Liver (tissue), 8 donors: ENCODE measurements at regions not wholly inside any gene's neighbourhood (a gene's known extent, or its start where the extent isn't known, plus 50 kb on each side); places are given as distances from the start of the nearest gene placed in this dataset.
A peak's percentile ranks its signal among the peaks of the same experiment; 100 is the strongest.

Experiments
- DNase-seq: peaks from one replicate; pipeline ENCODE4 v3.0.0-alpha.2; 2017; ENCODE audit warnings: low spot score
- H3K27ac ChIP-seq, 2 donors: one replicate each; pipeline ENCODE4 v1.7.0; 2013; ENCODE audit warnings: inconsistent platforms in 2 of 2, low read length in 2 of 2, control low read depth in 1 of 2, low read depth in 1 of 2, mild to moderate bottlenecking in 1 of 2
- H3K27me3 ChIP-seq, 4 donors: one replicate each; pipeline versions ENCODE4 v1.6.1 to v1.7.0; 2013; ENCODE audit warnings: low read length in 3 of 4, inconsistent platforms in 1 of 4, mild to moderate bottlenecking in 1 of 4, moderate library complexity in 1 of 4; ENCODE audit not compliant: control insufficient read depth in 4 of 4, insufficient read depth in 4 of 4
- H3K36me3 ChIP-seq, 4 donors: one replicate each; pipeline versions ENCODE4 v1.6.1 to v1.7.0; 2013; ENCODE audit warnings: low read length in 3 of 4, mild to moderate bottlenecking in 3 of 4, low read depth in 1 of 4, moderate library complexity in 1 of 4; ENCODE audit not compliant: control insufficient read depth in 4 of 4, insufficient read depth in 3 of 4
- H3K4me1 ChIP-seq, 4 donors: one replicate each; pipeline versions ENCODE4 v1.6.1 to v1.7.0; 2013; ENCODE audit warnings: low read length in 3 of 4, mild to moderate bottlenecking in 3 of 4, moderate library complexity in 1 of 4; ENCODE audit not compliant: control insufficient read depth in 4 of 4, insufficient read depth in 4 of 4
- H3K4me3 ChIP-seq, 3 donors: one replicate each; pipeline versions ENCODE4 v1.6.1 to v1.7.0; 2013; ENCODE audit warnings: low read length in 3 of 3, control low read depth in 1 of 3, low read depth in 1 of 3, mild to moderate bottlenecking in 1 of 3
- H3K9ac ChIP-seq, 2 donors: one replicate each; pipeline ENCODE4 v1.7.0; 2013; ENCODE audit warnings: low read length in 2 of 2, mild to moderate bottlenecking in 2 of 2, moderate library complexity in 2 of 2, control low read depth in 1 of 2, low read depth in 1 of 2
- H3K9me3 ChIP-seq, 4 donors: one replicate each; pipeline versions ENCODE4 v1.6.1 to v1.7.0; 2013; ENCODE audit warnings: low read length in 3 of 4; ENCODE audit not compliant: control insufficient read depth in 4 of 4
- EGR1 ChIP-seq, 2 donors: IDR thresholded peaks; 2 replicates each; pipeline ENCODE4 v1.6.1; 2016 to 2018; ENCODE audit warnings: antibody characterized with exemption in 2 of 2, low read depth in 2 of 2
- HNF4A ChIP-seq, 2 donors: conservative IDR thresholded peaks; 2 replicates each; pipeline ENCODE4 v1.6.1; 2016; ENCODE audit warnings: antibody characterized with exemption in 2 of 2, mild to moderate bottlenecking in 2 of 2
- HNF4G ChIP-seq: IDR thresholded peaks from 2 replicates; pipeline ENCODE4 v1.6.1; 2016; ENCODE audit warnings: antibody characterized with exemption
- RAD21 ChIP-seq, 2 donors: IDR thresholded peaks; 2 replicates each; pipeline ENCODE4 v1.6.1; 2016; ENCODE audit warnings: antibody characterized with exemption in 2 of 2, mild to moderate bottlenecking in 2 of 2
- RXRA ChIP-seq, 2 donors: IDR thresholded peaks; 2 replicates each; pipeline ENCODE4 v1.6.1; 2017 to 2018; ENCODE audit warnings: antibody characterized with exemption in 2 of 2, mild to moderate bottlenecking in 1 of 2
- SP1 ChIP-seq: IDR thresholded peaks from 2 replicates; pipeline ENCODE4 v1.6.1; 2018; ENCODE audit warnings: antibody characterized with exemption, mild to moderate bottlenecking
- YY1 ChIP-seq: IDR thresholded peaks from 2 replicates; pipeline ENCODE4 v1.6.1; 2016; ENCODE audit warnings: antibody characterized with exemption, mild to moderate bottlenecking
- whole genome bisulfite sequencing: extraction: QIAGEN DNeasy Blood & Tissue Kit; methylation state at CpG from one replicate; pipeline ENCODE4 v1.1.7; 2013; 5-methylcytosine and 5-hydroxymethylcytosine counted together
- TF ChIP-seq, protein P1 (sequence below): IDR thresholded peaks from 2 replicates; pipeline ENCODE4 v1.6.1; 2016; ENCODE audit warnings: antibody characterized with exemption
- TF ChIP-seq, protein P2 (sequence below): fragments of 150-350 bp; IDR thresholded peaks from 2 replicates; pipeline ENCODE4 v1.5.1; 2017; ENCODE audit warnings: improper control_type of control experiment, low read depth, low read length; ENCODE audit not compliant: missing input control
- TF ChIP-seq, protein P3 (sequence below): IDR thresholded peaks from 2 replicates; pipeline ENCODE4 v1.6.1; 2016; ENCODE audit warnings: antibody characterized with exemption
- donor health status: healthy.
- donor health status: healthy.
- donor health status: healthy.
- donor health status: healthy.
- donor health status: healthy.

DNA sequence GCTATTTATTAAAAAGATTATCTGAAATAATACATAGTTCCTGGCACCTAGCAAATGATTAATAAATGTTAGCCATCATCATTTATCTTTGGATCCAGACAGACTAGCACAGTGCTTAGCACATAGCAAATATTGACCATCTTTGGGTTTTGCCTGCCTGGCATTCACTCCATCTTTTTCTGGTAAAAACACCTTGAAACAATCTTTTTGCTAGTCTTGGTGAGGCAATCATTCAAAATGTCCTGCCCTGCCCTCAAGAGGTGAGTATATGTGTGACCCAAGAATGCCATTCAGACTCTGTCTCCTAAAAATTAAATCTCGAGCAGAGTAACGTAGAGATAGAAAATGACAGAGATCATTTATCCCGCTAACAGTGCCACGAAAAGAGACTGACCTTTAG is 78.3 kb upstream of the ZNF280D start:
- Histone ChIP-seq H3K9me3 (peaks cover 0 to 15% (median 5%) of the 10 kb centered on the region in 4 donors), H3K9ac (peak overlapping the region; percentile 3 to 14), H3K4me3 (no peak overlapping the region), H3K36me3 (no peaks in the 10 kb centered on the region), H3K27ac (no peak overlapping the region), H3K27me3 (no peaks in the 10 kb centered on the region), H3K4me1 (peaks cover 0 to 9% (median 8%) of the 10 kb centered on the region in 4 donors)
- no peak for DNase-seq
- TF ChIP-seq, protein P1, sequence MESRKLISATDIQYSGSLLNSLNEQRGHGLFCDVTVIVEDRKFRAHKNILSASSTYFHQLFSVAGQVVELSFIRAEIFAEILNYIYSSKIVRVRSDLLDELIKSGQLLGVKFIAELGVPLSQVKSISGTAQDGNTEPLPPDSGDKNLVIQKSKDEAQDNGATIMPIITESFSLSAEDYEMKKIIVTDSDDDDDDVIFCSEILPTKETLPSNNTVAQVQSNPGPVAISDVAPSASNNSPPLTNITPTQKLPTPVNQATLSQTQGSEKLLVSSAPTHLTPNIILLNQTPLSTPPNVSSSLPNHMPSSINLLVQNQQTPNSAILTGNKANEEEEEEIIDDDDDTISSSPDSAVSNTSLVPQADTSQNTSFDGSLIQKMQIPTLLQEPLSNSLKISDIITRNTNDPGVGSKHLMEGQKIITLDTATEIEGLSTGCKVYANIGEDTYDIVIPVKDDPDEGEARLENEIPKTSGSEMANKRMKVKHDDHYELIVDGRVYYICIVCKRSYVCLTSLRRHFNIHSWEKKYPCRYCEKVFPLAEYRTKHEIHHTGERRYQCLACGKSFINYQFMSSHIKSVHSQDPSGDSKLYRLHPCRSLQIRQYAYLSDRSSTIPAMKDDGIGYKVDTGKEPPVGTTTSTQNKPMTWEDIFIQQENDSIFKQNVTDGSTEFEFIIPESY = no peak
- TF ChIP-seq HNF4A (conservative IDR thresholded peaks at IDR 0.05) (peak; percentile 11 to 36), RAD21 (IDR thresholded peaks at IDR 0.05) (peak; percentile 57 to 63), RXRA (IDR thresholded peaks at IDR 0.05) (peak in 1 of 2 donors; percentile 29), YY1 (peak; percentile 55), SP1 (no peak), EGR1 (IDR thresholded peaks at IDR 0.05; ENCODE audit: low read depth in 2 of 2) (no peak)
- 50% methylated on average over 4 of the region's 4 CpGs for WGBS

DNA sequence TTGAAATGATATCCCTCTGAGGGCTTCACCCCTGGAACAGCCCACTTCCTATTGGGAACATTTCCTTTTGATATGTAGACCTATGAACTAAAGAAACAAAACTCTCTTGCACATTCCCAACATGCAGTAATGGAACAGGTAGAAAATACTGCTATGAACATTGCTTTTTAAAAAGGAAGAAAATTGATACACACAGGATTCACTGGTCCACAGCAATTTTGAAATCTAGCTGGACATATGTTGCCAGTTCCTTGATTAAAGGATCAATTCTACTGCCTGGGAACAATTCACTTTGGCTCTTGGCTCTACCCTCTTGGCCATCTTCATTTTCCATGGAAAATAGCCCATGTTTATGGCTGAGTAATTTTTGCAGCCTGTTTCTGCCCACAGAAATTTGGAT is 74.9 kb upstream of the ZNF280D start:
- Histone ChIP-seq H3K27me3 (no peaks in the 10 kb centered on the region), H3K4me1 (peaks cover 0 to 9% (median 8%) of the 10 kb centered on the region in 4 donors), H3K9me3 (peaks cover 0 to 15% (median 5%) of the 10 kb centered on the region in 4 donors), H3K4me3 (no peak overlapping the region), H3K36me3 (no peaks in the 10 kb centered on the region), H3K9ac (no peak overlapping the region), H3K27ac (no peak overlapping the region)
- TF ChIP-seq, protein P2, sequence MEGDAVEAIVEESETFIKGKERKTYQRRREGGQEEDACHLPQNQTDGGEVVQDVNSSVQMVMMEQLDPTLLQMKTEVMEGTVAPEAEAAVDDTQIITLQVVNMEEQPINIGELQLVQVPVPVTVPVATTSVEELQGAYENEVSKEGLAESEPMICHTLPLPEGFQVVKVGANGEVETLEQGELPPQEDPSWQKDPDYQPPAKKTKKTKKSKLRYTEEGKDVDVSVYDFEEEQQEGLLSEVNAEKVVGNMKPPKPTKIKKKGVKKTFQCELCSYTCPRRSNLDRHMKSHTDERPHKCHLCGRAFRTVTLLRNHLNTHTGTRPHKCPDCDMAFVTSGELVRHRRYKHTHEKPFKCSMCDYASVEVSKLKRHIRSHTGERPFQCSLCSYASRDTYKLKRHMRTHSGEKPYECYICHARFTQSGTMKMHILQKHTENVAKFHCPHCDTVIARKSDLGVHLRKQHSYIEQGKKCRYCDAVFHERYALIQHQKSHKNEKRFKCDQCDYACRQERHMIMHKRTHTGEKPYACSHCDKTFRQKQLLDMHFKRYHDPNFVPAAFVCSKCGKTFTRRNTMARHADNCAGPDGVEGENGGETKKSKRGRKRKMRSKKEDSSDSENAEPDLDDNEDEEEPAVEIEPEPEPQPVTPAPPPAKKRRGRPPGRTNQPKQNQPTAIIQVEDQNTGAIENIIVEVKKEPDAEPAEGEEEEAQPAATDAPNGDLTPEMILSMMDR = no peak
- TF ChIP-seq, protein P3, sequence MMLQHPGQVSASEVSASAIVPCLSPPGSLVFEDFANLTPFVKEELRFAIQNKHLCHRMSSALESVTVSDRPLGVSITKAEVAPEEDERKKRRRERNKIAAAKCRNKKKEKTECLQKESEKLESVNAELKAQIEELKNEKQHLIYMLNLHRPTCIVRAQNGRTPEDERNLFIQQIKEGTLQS = no peak
- no peak for TF ChIP-seq HNF4G
- DNase-seq = no peak

DNA sequence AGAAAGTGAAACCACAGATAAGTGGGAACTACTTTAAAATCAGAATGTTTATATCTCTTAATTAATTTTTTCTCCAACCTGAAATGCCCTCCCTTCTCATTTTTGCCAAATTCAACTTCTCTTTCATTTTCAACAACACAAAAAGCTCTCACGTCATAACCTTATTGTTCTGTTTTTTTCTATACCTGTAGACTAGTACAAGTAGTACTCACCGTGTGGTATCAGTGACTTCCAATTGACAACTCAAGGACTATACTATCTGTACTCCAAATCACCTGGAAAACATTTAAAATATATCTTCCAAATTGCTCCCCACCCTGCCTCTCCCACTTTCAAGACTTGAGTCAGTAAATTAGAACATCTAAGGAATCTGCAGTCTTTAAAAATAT is 72.8 kb upstream of the ZNF280D start:
- Histone ChIP-seq H3K4me3 (no peak overlapping the region), H3K4me1 (no peaks in the 10 kb centered on the region), H3K9me3 (peaks cover 0 to 15% (median 5%) of the 10 kb centered on the region in 4 donors), H3K27me3 (no peaks in the 10 kb centered on the region), H3K9ac (no peak overlapping the region), H3K27ac (no peak overlapping the region), H3K36me3 (no peaks in the 10 kb centered on the region)
- no peak for TF ChIP-seq SP1
- DNase-seq = no peak
- WGBS = 87% methylated on average over 2 of the region's 2 CpGs
